DMS114 treated with DMSO at 0.1 percent for 48 hours (cell line): ENCODE measurements at regions not wholly inside any gene's neighbourhood (a gene's known extent, or its start where the extent isn't known, plus 50 kb on each side); places are given as distances from the start of the nearest gene placed in this dataset.

Experiments
- DNase-seq: peaks from one replicate; lab custom pipeline; 2025; ENCODE audit not compliant: unreplicated experiment; lab: John Stamatoyannopoulos, UW

GRCh38 chr11:104658177-104658576 is 240.1 kb downstream of the CASP12 start:
- no peak for DNase-seq

GRCh38 chr11:104657083-104657482 is 241.2 kb downstream of the CASP12 start:
- no peak for DNase-seq

GRCh38 chr11:104655066-104655465 is 243.2 kb downstream of the CASP12 start:
- no peak for DNase-seq

- DNase-seq: no peak
Observed at GRCh38 chr11:104654181-104654813, 244.0 kb downstream of the CASP12 start.

GRCh38 chr11:104653407-104653806 is 244.9 kb downstream of the CASP12 start:
- no peak for DNase-seq

- no peak for DNase-seq
Observed at GRCh38 chr11:104652996-104653395, 245.3 kb downstream of the CASP12 start.

GRCh38 chr11:104650234-104650633 is 248.0 kb downstream of the CASP12 start:
- DNase-seq: no peak

GRCh38 chr11:104649002-104649401 is 249.3 kb downstream of the CASP12 start:
- DNase-seq: no peak

GRCh38 chr11:104645261-104646222 is 252.7 kb downstream of the CASP12 start:
- no peak for DNase-seq

GRCh38 chr11:104637662-104638170 is 260.5 kb downstream of the CASP12 start:
- no peak for DNase-seq

- no peak for DNase-seq
Observed at GRCh38 chr11:104633226-104633625, 265.0 kb downstream of the CASP12 start.

GRCh38 chr11:104630352-104630751 is 267.9 kb downstream of the CASP12 start:
- no peak for DNase-seq

GRCh38 chr11:104625246-104625645 is 273.0 kb downstream of the CASP12 start:
- no peak for DNase-seq

GRCh38 chr11:104624021-104624420 is 274.2 kb downstream of the CASP12 start:
- DNase-seq: no peak

GRCh38 chr11:104623518-104623917 is 274.7 kb downstream of the CASP12 start:
- DNase-seq: no peak

GRCh38 chr11:104620991-104621390 is 277.3 kb downstream of the CASP12 start:
- no peak for DNase-seq

- DNase-seq: no peak
Observed at GRCh38 chr11:104619751-104620150, 278.5 kb downstream of the CASP12 start.

- DNase-seq: no peak
Observed at GRCh38 chr11:104618954-104619353, 279.3 kb downstream of the CASP12 start.

GRCh38 chr11:104614961-104615360 is 283.3 kb downstream of the CASP12 start:
- DNase-seq: no peak

GRCh38 chr11:104614117-104614680 is 284.1 kb downstream of the CASP12 start:
- DNase-seq: no peak

GRCh38 chr11:104610635-104611034 is 287.6 kb downstream of the CASP12 start:
- no peak for DNase-seq
